SKM-1 (cell line): ENCODE measurements at regions not wholly inside any gene's neighbourhood (a gene's known extent, or its start where the extent isn't known, plus 50 kb on each side); places are given as distances from the start of the nearest gene placed in this dataset.
A peak's percentile ranks its signal among the peaks of the same experiment; 100 is the strongest.

Source experiments
- DNase-seq: peaks from one replicate; lab custom pipeline; 2025; ENCODE audit not compliant: unreplicated experiment; lab: John Stamatoyannopoulos, UW

- no peak for DNase-seq
Observed at GRCh38 chr20:62561948-62562347, 80.4 kb upstream of the SLCO4A1 start.

GRCh38 chr20:62562831-62563230, 79.5 kb upstream of the SLCO4A1 start:
- DNase-seq = no peak

- no peak for DNase-seq
Observed at GRCh38 chr20:62563561-62563960, 78.7 kb upstream of the SLCO4A1 start.

GRCh38 chr20:62564456-62565245, 77.7 kb upstream of the SLCO4A1 start:
- DNase-seq = no peak

GRCh38 chr20:62566266-62566665, 76.0 kb upstream of the SLCO4A1 start:
- no peak for DNase-seq

- DNase-seq = no peak
Observed at GRCh38 chr20:62566771-62567170, 75.5 kb upstream of the SLCO4A1 start.

- DNase-seq = no peak
Observed at GRCh38 chr20:62567246-62568044, 74.9 kb upstream of the SLCO4A1 start.

GRCh38 chr20:62568045-62568389, 74.3 kb upstream of the SLCO4A1 start:
- no peak for DNase-seq

GRCh38 chr20:62569615-62570014, 72.7 kb upstream of the SLCO4A1 start:
- DNase-seq = no peak

GRCh38 chr20:62570403-62570802, 71.9 kb upstream of the SLCO4A1 start:
- DNase-seq = no peak

- no peak for DNase-seq
Observed at GRCh38 chr20:62570897-62571668, 71.2 kb upstream of the SLCO4A1 start.

GRCh38 chr20:62571669-62572344, 70.5 kb upstream of the SLCO4A1 start:
- DNase-seq = peak; percentile 36

GRCh38 chr20:62572980-62573379, 69.3 kb upstream of the SLCO4A1 start:
- no peak for DNase-seq

GRCh38 chr20:62573817-62574216, 68.5 kb upstream of the SLCO4A1 start:
- DNase-seq = no peak

GRCh38 chr20:62574230-62574993, 67.9 kb upstream of the SLCO4A1 start:
- DNase-seq = no peak

- DNase-seq = no peak
Observed at GRCh38 chr20:62575976-62576722, 66.2 kb upstream of the SLCO4A1 start.

- DNase-seq = no peak
Observed at GRCh38 chr20:62576815-62577489, 65.4 kb upstream of the SLCO4A1 start.

- no peak for DNase-seq
Observed at GRCh38 chr20:62577490-62577836, 64.8 kb upstream of the SLCO4A1 start.

GRCh38 chr20:62578294-62578897, 63.9 kb upstream of the SLCO4A1 start:
- no peak for DNase-seq
